HL-60 (cell line): ENCODE measurements at regions not wholly inside any gene's neighbourhood (a gene's known extent, or its start where the extent isn't known, plus 50 kb on each side); places are given as distances from the start of the nearest gene placed in this dataset.

ENCODE experiments used
- GABPA ChIP-seq: IDR thresholded peaks from 2 replicates; pipeline ENCODE4 v1.6.1; 2012; ENCODE audit warnings: low read depth
- POLR2AphosphoS5 ChIP-seq: IDR thresholded peaks from 2 replicates; pipeline ENCODE4 v1.6.1; 2012; ENCODE audit warnings: low read depth
- SPI1 ChIP-seq: IDR thresholded peaks from 2 replicates; pipeline ENCODE4 v1.6.1; 2012; ENCODE audit warnings: low read depth, mild to moderate bottlenecking, borderline replicate concordance
- TF ChIP-seq, protein P1 (sequence below): IDR thresholded peaks from one replicate; pipeline ENCODE4 v1.5.1; 2011; ENCODE audit warnings: low read length, control low read depth, inconsistent platforms; ENCODE audit not compliant: insufficient read depth
- TF ChIP-seq, protein P2 (sequence below): IDR thresholded peaks from 2 replicates; pipeline ENCODE4 v1.6.1; 2012; ENCODE audit warnings: low read depth; ENCODE audit not compliant: insufficient replicate concordance

GRCh38 chr13:33757713-33758112 lies 60.2 kb upstream of the RFC3 start:
- TF ChIP-seq, protein P1, sequence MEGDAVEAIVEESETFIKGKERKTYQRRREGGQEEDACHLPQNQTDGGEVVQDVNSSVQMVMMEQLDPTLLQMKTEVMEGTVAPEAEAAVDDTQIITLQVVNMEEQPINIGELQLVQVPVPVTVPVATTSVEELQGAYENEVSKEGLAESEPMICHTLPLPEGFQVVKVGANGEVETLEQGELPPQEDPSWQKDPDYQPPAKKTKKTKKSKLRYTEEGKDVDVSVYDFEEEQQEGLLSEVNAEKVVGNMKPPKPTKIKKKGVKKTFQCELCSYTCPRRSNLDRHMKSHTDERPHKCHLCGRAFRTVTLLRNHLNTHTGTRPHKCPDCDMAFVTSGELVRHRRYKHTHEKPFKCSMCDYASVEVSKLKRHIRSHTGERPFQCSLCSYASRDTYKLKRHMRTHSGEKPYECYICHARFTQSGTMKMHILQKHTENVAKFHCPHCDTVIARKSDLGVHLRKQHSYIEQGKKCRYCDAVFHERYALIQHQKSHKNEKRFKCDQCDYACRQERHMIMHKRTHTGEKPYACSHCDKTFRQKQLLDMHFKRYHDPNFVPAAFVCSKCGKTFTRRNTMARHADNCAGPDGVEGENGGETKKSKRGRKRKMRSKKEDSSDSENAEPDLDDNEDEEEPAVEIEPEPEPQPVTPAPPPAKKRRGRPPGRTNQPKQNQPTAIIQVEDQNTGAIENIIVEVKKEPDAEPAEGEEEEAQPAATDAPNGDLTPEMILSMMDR = no peak
- TF ChIP-seq, protein P2, sequence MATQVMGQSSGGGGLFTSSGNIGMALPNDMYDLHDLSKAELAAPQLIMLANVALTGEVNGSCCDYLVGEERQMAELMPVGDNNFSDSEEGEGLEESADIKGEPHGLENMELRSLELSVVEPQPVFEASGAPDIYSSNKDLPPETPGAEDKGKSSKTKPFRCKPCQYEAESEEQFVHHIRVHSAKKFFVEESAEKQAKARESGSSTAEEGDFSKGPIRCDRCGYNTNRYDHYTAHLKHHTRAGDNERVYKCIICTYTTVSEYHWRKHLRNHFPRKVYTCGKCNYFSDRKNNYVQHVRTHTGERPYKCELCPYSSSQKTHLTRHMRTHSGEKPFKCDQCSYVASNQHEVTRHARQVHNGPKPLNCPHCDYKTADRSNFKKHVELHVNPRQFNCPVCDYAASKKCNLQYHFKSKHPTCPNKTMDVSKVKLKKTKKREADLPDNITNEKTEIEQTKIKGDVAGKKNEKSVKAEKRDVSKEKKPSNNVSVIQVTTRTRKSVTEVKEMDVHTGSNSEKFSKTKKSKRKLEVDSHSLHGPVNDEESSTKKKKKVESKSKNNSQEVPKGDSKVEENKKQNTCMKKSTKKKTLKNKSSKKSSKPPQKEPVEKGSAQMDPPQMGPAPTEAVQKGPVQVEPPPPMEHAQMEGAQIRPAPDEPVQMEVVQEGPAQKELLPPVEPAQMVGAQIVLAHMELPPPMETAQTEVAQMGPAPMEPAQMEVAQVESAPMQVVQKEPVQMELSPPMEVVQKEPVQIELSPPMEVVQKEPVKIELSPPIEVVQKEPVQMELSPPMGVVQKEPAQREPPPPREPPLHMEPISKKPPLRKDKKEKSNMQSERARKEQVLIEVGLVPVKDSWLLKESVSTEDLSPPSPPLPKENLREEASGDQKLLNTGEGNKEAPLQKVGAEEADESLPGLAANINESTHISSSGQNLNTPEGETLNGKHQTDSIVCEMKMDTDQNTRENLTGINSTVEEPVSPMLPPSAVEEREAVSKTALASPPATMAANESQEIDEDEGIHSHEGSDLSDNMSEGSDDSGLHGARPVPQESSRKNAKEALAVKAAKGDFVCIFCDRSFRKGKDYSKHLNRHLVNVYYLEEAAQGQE = no peak
- TF ChIP-seq SPI1 (no peak), GABPA (no peak), POLR2AphosphoS5 (no peak)
